CD4-positive, alpha-beta T cell treated with Interferon alpha-2 for 1 hour (primary cell): ENCODE measurements at regions not wholly inside any gene's neighbourhood (a gene's known extent, or its start where the extent isn't known, plus 50 kb on each side); places are given as distances from the start of the nearest gene placed in this dataset.
A peak's percentile ranks its signal among the peaks of the same experiment; 100 is the strongest.

ENCODE experiments used
- DNase-seq, 2 donors: peaks; one replicate each; pipeline ENCODE4 v3.0.0-alpha.2; 2020 to 2022

- peak in 1 of 2 donors; percentile 11 for DNase-seq
Observed at GRCh38 chr1:47709019-47709871, 271.4 kb downstream of the FOXD2 start.

DNA sequence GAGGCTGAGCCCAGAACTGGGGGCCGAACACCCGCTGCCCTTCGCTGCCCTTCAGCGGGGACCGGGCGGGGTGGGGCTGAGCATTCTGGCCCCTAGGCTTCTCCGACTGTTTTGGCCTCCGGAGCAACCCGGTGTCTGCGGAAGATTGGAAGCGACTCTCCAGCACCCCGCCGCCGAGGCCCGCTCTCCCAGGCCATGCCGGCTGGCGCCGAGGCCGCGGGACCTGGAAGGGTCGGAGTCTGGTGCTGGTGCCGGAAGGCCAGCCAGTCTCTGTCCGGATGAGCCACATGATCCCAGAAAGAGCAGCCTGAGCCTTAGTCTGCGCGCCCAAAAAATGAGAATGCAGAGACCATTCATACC lies 272.0 kb downstream of the FOXD2 start:
- DNase-seq = no peak

- DNase-seq = peak; percentile 38 to 65
Observed at GRCh38 chr1:47710329-47711071, 272.7 kb downstream of the FOXD2 start.
